Left ventricle myocardium inferior (tissue), 1 donor: ENCODE measurements at regions not wholly inside any gene's neighbourhood (a gene's known extent, or its start where the extent isn't known, plus 50 kb on each side); places are given as distances from the start of the nearest gene placed in this dataset.

Experiments used
- DNase-seq: peaks from one replicate; pipeline ENCODE4 v3.0.0-alpha.2; 2020
- H3K27ac ChIP-seq: fragments of 200-600 bp; replicated peaks from 2 replicates; pipeline ENCODE4 v1.8.0; 2021
- H3K27me3 ChIP-seq: fragments of 200-600 bp; 2 replicates; pipeline ENCODE4 v1.8.0; 2021; ENCODE audit warnings: low read depth
- H3K36me3 ChIP-seq: fragments of 200-600 bp; 2 replicates; pipeline ENCODE4 v1.8.0; 2021
- H3K4me1 ChIP-seq: fragments of 200-600 bp; 2 replicates; pipeline ENCODE4 v1.8.0; 2021
- H3K4me3 ChIP-seq: fragments of 200-600 bp; 2 replicates; pipeline ENCODE4 v1.8.0; 2021; ENCODE audit warnings: mild to moderate bottlenecking, moderate library complexity
- H3K9me3 ChIP-seq: fragments of 200-600 bp; replicated peaks from 2 replicates; pipeline ENCODE4 v1.8.0; 2021
- intact Hi-C: fragments of 100-400 bp; cut with micrococcal nuclease; formaldehyde crosslinking; loops from one replicate; pipeline ENCODE4 v1.11.0; 2022
- TF ChIP-seq, protein P1 (sequence below): fragments of 200-600 bp; IDR thresholded peaks from 2 replicates; pipeline ENCODE4 v1.8.0; 2021; ENCODE audit warnings: antibody characterized with exemption, mild to moderate bottlenecking, borderline replicate concordance
- donor health status: DM: no; HTN: yes; CAD: no; lungs with severe emphysema.

DNA sequence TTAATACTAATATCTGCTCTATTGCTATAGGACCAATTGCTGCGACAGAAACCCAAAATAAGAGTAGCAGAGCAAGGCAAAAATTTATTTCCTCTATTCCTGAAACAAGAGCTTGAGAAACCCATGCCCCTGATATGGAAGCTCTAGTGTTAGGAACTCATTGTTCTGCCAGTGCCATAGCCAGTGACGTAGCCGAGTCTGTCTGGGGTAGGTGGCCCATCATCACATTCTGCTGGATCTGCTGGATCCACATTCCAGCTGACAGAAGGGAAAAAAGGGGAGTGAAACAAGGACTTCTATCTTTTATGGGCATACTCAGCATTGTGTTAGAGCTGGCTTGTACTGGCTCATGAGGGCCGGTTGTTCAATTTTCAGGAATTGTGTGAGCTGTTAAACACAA is 248.9 kb upstream of the MON1B start:
- H3K36me3 ChIP-seq, result no peaks in the 10 kb centered on the region
- TF ChIP-seq, protein P1, sequence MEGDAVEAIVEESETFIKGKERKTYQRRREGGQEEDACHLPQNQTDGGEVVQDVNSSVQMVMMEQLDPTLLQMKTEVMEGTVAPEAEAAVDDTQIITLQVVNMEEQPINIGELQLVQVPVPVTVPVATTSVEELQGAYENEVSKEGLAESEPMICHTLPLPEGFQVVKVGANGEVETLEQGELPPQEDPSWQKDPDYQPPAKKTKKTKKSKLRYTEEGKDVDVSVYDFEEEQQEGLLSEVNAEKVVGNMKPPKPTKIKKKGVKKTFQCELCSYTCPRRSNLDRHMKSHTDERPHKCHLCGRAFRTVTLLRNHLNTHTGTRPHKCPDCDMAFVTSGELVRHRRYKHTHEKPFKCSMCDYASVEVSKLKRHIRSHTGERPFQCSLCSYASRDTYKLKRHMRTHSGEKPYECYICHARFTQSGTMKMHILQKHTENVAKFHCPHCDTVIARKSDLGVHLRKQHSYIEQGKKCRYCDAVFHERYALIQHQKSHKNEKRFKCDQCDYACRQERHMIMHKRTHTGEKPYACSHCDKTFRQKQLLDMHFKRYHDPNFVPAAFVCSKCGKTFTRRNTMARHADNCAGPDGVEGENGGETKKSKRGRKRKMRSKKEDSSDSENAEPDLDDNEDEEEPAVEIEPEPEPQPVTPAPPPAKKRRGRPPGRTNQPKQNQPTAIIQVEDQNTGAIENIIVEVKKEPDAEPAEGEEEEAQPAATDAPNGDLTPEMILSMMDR, result no peak
- H3K4me3 ChIP-seq, result no peak overlapping the region
- peaks cover 8% of the 10 kb centered on the region for H3K4me1 ChIP-seq
- no peak overlapping the region for H3K27ac ChIP-seq
- no peaks in the 10 kb centered on the region for H3K27me3 ChIP-seq
- no peaks in the 10 kb centered on the region for H3K9me3 ChIP-seq
- intact Hi-C loops, result no loop called here
- DNase-seq, result no peak

DNA sequence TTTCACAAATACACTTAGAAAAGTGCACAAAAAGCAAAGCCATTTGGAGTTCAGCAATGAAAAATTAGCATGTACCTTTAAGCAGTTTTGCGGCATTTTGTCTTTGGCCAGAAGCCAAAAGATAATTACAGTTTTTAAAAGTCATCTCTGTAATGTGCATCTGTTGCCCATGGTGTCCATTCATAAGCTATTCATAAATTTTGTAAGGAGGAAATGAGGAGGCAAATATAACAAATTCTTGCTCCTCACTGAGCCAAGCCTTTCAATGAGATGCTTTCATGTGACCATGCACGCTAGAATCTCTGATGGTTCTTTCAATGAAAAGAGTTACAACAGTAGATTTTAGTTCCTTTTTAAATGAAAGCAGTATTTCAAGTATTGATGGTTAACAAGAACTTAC is 247.1 kb upstream of the MON1B start:
- Histone ChIP-seq H3K27me3 (no peaks in the 10 kb centered on the region), H3K9me3 (no peaks in the 10 kb centered on the region), H3K27ac (no peak overlapping the region), H3K36me3 (no peaks in the 10 kb centered on the region), H3K4me3 (no peak overlapping the region), H3K4me1 (peaks cover 18% of the 10 kb centered on the region)
- TF ChIP-seq, protein P1, result no peak
- DNase-seq, result no peak
- intact Hi-C loops, result no loop called here

DNA sequence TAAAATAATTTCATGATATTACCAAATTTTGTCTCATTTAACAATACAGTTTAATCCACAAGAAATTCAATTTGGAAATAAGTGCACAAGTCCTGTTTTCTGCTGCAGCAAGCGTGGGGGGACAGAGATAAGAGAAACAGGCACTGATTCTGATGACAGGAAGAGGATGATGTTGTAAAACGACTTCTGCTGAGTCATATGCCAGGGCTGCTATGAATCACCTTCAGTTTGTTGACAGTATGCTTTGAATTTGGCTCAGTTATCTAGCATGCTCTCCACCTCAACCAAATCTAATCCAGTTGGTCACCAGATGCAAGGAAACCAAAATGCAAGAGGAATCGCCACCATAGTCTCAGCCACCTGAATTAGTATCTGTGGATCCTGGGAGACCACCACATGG is 244.1 kb upstream of the MON1B start:
- DNase-seq, result no peak
- intact Hi-C loops, result no loop called here
- Histone ChIP-seq H3K36me3 (no peaks in the 10 kb centered on the region), H3K4me3 (no peak overlapping the region), H3K27me3 (no peaks in the 10 kb centered on the region), H3K4me1 (peaks cover 18% of the 10 kb centered on the region), H3K27ac (peak overlapping the region; percentile 27), H3K9me3 (peaks cover 8% of the 10 kb centered on the region)
- TF ChIP-seq, protein P1, result no peak

DNA sequence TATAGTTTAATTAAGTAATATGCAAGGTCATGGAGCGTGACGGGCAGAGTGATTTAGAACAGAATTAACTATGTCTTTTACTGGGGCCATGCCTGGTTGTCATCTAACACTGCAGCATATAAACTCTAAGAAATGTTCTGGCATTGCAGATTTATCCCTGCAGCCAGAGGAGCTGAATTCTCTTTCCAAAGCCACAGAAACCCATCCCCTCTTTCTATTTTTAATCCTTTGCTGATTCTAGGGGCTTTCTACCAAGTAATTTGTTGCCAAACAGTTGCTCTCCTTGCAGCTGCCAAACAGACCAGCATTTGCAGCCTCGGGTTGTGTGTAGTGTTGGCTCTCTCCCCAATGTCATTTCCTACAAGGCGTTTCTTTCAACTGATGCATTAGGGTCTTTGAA is 243.2 kb upstream of the MON1B start:
- no peaks in the 10 kb centered on the region for H3K36me3 ChIP-seq
- peaks cover 18% of the 10 kb centered on the region for H3K4me1 ChIP-seq
- H3K27me3 ChIP-seq, result no peaks in the 10 kb centered on the region
- DNase-seq, result no peak
- H3K9me3 ChIP-seq, result peaks cover 16% of the 10 kb centered on the region
- H3K27ac ChIP-seq, result no peak overlapping the region
- TF ChIP-seq, protein P1, result no peak
- no peak overlapping the region for H3K4me3 ChIP-seq
- intact Hi-C loops, result no loop called here

DNA sequence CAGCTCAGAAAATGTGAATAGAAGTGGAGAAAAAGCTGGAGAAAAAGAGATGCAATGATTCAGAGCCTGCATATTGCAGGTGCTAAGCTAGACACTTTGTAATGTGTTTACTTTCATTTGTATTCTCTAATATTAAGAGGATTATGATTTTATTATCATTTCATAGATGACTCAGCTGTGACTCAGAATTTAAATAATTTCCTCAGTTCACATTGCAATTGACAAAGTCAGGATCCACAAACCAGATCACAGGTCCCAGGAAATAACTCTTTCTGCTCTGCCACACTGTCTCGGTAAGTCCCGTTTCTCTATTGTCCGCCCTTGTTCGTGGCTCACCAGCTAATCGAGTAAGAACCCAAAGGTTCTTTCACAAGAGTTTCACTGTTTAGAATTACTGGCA is 235.4 kb upstream of the MON1B start:
- Histone ChIP-seq H3K9me3 (peaks cover 11% of the 10 kb centered on the region), H3K4me1 (no peaks in the 10 kb centered on the region), H3K27ac (no peak overlapping the region), H3K27me3 (no peaks in the 10 kb centered on the region), H3K4me3 (no peak overlapping the region), H3K36me3 (no peaks in the 10 kb centered on the region)
- intact Hi-C loops, result no loop called here
- no peak for DNase-seq
- TF ChIP-seq, protein P1, result no peak

DNA sequence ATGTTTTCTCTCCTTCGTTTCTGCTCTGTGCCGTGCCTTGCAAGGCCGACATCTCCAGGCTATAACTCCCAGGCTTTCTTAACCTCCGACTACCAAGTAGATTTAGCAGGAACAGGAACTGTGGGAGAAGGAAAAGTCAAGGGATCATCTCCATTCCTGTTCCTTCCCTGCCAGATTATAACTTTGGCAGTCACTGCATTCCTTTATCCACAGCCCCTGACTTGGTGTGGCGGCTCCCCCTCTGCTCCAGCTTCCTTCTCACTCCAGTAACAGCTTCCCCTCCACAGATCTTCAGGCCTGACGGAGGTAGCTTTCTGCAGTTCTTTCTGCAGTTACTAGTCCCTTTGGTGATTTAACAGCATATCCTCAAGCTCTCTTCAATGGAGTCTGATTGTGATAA is 234.6 kb upstream of the MON1B start:
- H3K27me3 ChIP-seq, result no peaks in the 10 kb centered on the region
- H3K27ac ChIP-seq, result no peak overlapping the region
- no peak overlapping the region for H3K4me3 ChIP-seq
- no peaks in the 10 kb centered on the region for H3K36me3 ChIP-seq
- TF ChIP-seq, protein P1, result no peak
- peaks cover 9% of the 10 kb centered on the region for H3K9me3 ChIP-seq
- H3K4me1 ChIP-seq, result no peaks in the 10 kb centered on the region
- DNase-seq, result no peak
- intact Hi-C loops, result no loop called here
